Choroid plexus epithelial cell (primary cell): ENCODE measurements at regions not wholly inside any gene's neighbourhood (a gene's known extent, or its start where the extent isn't known, plus 50 kb on each side); places are given as distances from the start of the nearest gene placed in this dataset.

ENCODE experiments used
- DNase-seq: peaks from one replicate; pipeline ENCODE4 v3.0.0-alpha.2; 2010; ENCODE audit warnings: low read depth
- H3K4me3 ChIP-seq: 2 replicates; pipeline ENCODE4 v1.5.1; 2011; ENCODE audit warnings: low read depth, mild to moderate bottlenecking, control low read depth, low read length, moderate library complexity
- TF ChIP-seq, protein P1 (sequence below): conservative IDR thresholded peaks from 2 replicates; pipeline ENCODE4 v1.5.1; 2011; ENCODE audit warnings: low read depth, mild to moderate bottlenecking, control low read depth, inconsistent platforms, low read length, moderate library complexity

DNA sequence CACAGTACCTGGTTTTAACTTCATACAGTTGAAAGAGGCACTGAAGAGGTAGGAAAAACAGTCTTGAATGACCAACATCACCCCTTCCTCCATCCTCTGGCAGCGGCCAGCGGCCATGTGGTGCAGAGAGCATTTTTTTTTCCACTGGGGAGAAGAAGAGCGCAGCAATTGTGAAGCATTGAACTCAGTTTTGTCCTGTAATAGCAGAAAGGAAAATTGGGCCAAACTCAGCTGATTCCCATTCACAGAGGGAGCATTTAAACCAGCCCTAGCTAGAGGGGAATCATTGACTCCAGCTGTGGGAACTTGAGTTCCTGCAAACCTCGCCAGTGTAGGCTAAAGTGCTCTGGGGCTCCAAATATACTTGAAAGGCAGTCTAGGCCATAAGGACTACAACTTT lies 316.6 kb upstream of the CHST9 start:
- DNase-seq: no peak
- H3K4me3 ChIP-seq: no peak overlapping the region
- TF ChIP-seq, protein P1, sequence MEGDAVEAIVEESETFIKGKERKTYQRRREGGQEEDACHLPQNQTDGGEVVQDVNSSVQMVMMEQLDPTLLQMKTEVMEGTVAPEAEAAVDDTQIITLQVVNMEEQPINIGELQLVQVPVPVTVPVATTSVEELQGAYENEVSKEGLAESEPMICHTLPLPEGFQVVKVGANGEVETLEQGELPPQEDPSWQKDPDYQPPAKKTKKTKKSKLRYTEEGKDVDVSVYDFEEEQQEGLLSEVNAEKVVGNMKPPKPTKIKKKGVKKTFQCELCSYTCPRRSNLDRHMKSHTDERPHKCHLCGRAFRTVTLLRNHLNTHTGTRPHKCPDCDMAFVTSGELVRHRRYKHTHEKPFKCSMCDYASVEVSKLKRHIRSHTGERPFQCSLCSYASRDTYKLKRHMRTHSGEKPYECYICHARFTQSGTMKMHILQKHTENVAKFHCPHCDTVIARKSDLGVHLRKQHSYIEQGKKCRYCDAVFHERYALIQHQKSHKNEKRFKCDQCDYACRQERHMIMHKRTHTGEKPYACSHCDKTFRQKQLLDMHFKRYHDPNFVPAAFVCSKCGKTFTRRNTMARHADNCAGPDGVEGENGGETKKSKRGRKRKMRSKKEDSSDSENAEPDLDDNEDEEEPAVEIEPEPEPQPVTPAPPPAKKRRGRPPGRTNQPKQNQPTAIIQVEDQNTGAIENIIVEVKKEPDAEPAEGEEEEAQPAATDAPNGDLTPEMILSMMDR: no peak

DNA sequence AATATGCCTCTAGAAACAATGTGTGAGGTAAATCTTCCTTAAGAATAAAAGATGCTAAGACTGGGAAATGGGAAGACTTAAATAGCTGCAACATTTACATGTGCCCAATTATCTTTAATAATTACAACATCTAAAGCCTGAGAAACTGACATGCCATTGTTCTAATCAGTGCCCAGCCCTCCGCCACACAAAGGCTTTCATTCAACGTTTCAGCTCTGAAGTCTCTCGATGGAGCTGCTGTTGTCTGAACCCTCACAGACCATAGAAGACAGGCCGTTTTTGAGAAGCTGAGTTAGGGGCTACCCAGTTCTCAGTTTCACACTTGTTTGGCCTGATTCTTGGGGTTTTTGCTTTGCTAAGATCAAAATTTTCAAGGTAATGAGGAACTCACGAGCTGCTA lies 315.4 kb upstream of the CHST9 start:
- TF ChIP-seq, protein P1: no peak
- no peak for DNase-seq
- no peak overlapping the region for H3K4me3 ChIP-seq

DNA sequence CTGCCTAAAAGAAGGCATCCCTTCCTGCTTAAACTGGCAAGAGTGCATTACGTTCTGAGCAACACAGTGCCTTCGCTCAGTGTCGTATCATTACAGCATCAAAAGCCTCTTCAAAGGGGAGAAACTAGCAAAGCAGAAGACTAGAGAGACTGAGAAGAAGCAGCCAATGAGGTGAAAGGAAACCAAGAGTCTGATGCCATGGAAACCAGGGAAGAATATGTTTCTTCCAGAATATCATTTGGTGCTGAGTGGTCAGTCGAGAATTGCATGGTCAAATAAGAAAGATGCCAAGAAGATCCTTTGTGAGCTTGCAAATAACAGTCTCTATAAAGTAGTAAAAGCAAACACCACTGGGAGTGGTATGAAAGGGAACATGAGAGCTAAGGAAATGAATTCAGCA lies 312.1 kb upstream of the CHST9 start:
- no peak for DNase-seq
- TF ChIP-seq, protein P1: no peak
- H3K4me3 ChIP-seq: no peak overlapping the region

DNA sequence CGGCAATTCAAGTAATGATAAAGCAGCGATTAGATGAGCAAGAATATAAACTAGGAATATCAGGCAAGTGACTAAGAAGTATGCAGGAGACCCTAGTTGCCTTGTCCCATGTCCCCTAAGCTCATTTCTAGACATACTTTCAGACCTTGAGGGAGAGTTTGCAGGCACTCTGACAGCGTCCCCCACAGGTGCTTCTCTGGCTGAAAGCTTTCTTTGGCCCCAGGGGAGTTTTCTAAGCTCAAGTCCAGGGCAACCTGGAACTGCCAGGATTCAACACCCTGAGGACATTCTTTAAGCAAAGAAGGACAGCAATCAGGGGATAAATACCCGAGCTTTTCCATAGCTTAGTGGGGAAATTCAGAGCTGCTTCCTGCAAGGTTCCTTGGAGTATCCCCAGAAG lies 308.1 kb upstream of the CHST9 start:
- TF ChIP-seq, protein P1: no peak
- no peak for DNase-seq

DNA sequence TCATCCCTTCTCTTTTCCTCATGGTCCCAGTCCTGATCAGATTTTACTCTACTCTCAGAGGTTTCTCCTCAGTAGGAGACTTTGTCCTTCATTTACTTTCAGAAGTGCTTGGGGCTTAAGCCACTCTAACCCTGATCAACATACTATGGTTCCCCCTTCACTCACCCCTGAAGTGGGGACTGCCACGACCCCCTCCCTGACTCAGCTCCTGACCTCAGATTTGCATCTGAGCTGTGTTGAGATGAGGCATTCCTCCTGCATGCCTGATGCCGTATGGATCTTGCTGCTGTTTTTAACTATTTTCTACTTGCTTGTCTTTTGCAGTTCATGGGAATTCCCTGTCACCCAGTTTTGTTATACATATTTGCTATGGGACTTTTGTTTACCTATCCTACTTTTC lies 306.7 kb upstream of the CHST9 start:
- DNase-seq: no peak
- H3K4me3 ChIP-seq: no peak overlapping the region
- TF ChIP-seq, protein P1: no peak

More for the DNA sequence above, 308.1 kb upstream of the CHST9 start:
- no peak overlapping the region for H3K4me3 ChIP-seq

DNA sequence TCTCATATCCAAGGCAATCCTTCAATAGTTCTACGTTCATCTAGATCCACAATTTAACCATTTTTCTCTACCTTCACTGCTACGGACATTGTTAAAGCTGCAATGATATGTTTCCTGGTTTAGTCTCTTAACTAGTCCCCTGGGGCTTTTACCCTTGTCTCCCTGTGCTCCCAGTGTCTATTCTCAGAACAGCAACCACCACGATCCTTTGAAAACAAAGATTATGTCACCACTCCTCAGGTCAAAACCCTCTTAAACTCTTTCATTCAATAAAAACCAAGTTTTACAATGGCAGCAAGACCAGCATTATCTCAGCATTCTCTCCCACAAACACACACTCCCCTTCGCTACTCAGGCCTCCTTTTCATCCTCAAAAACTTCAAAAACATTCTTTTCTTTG lies 298.2 kb upstream of the CHST9 start:
- H3K4me3 ChIP-seq: no peak overlapping the region
- DNase-seq: no peak
- TF ChIP-seq, protein P1: no peak

DNA sequence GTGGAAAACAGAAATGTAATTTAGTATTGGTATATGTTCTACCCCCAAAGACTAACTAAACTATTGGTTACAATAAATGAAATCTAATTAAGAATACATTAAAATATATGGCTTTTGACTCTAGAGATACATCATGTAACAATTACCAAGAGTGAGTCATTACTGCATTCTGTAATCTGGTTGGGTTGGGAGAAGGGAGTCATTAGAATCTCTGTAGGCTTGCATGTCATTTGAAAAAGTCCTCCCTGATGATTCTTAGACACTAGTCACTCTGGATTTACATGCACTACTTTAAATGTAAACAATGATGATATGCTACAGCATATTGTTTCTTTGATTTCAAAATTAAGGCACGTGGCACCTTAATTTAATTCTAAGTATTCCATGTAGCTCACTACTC lies 293.4 kb upstream of the CHST9 start:
- no peak overlapping the region for H3K4me3 ChIP-seq
- TF ChIP-seq, protein P1: no peak
- no peak for DNase-seq
